Smooth muscle cell (in vitro differentiated cells): ENCODE measurements at regions not wholly inside any gene's neighbourhood (a gene's known extent, or its start where the extent isn't known, plus 50 kb on each side); places are given as distances from the start of the nearest gene placed in this dataset.

Source experiments
- DNase-seq: peaks from one replicate; lab custom pipeline; 2025; ENCODE audit not compliant: unreplicated experiment; lab: John Stamatoyannopoulos, UW
- H2AFZ ChIP-seq: fragments of 200-600 bp; sonication (generic); 2 replicates; pipeline ENCODE4 v1.6.0; 2016; ENCODE audit warnings: antibody characterized with exemption, low read depth, mild to moderate bottlenecking
- H3F3A ChIP-seq: fragments of 200-600 bp; sonication (generic); 2 replicates; pipeline ENCODE4 v1.6.0; 2017; ENCODE audit warnings: antibody characterized with exemption, low read depth
- H3K27ac ChIP-seq: fragments of 200-600 bp; sonication (generic); 2 replicates; pipeline ENCODE4 v1.5.1; 2016; ENCODE audit warnings: low read depth, mild to moderate bottlenecking
- H3K27me3 ChIP-seq: fragments of 200-600 bp; sonication (generic); 2 replicates; pipeline ENCODE4 v1.6.1; 2016; ENCODE audit warnings: low read depth, mild to moderate bottlenecking
- H3K36me3 ChIP-seq: fragments of 200-600 bp; sonication (generic); 2 replicates; pipeline ENCODE4 v1.5.1; 2016; ENCODE audit warnings: low read depth
- H3K4me1 ChIP-seq: fragments of 200-600 bp; sonication (generic); 2 replicates; pipeline ENCODE4 v1.5.1; 2016; ENCODE audit warnings: low read depth
- H3K4me2 ChIP-seq: fragments of 200-600 bp; sonication (generic); 2 replicates; pipeline ENCODE4 v1.6.0; 2016; ENCODE audit warnings: mild to moderate bottlenecking
- H3K4me3 ChIP-seq: fragments of 200-600 bp; sonication (generic); 2 replicates; pipeline ENCODE4 v1.5.1; 2016; ENCODE audit warnings: mild to moderate bottlenecking
- H3K79me2 ChIP-seq: fragments of 200-600 bp; sonication (generic); 2 replicates; pipeline ENCODE4 v1.6.0; 2016; ENCODE audit warnings: low read depth, mild to moderate bottlenecking
- H3K9ac ChIP-seq: fragments of 200-600 bp; sonication (generic); 2 replicates; pipeline ENCODE4 v1.6.0; 2016; ENCODE audit warnings: low read depth
- H3K9me3 ChIP-seq: fragments of 200-600 bp; sonication (generic); replicated peaks from 2 replicates; pipeline ENCODE4 v1.5.1; 2016; ENCODE audit warnings: low read depth
- H4K20me1 ChIP-seq: fragments of 200-600 bp; sonication (generic); 2 replicates; pipeline ENCODE4 v1.6.0; 2016; ENCODE audit warnings: low read depth
- WGBS: methylation state at CpG from one replicate; pipeline ENCODE4 v1.1.7; 2016; ENCODE audit warnings: low lambda C conversion rate; 5-methylcytosine and 5-hydroxymethylcytosine counted together
- TF ChIP-seq, protein P1 (sequence below): fragments of 200-600 bp; sonication (generic); IDR thresholded peaks from 2 replicates; pipeline ENCODE4 v1.5.1; 2017; ENCODE audit warnings: borderline replicate concordance, mild to moderate bottlenecking, antibody characterized with exemption; ENCODE audit not compliant: insufficient read depth, poor library complexity, severe bottlenecking

DNA sequence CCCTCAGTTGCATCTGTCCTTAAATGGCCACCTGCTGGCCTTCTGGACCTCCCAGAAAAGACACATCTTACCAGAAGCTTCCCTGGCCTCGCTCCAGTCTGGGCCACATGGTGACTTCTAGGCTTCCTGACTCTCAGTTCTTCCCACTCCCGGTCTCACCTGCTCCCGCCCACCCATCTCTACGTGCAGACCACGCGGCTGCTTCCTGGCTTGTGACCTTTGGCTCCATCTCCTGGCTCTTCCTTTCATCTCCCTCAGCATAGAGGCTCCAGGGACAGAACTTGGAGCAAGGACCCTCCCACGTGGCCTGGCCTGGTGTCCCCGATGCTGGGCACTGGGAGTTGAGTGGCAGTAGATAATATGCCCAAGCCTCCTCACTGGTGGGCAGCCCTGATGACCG lies 124.9 kb upstream of the IRF2BP2 start:
- Histone ChIP-seq H3K9me3 (no peaks in the 10 kb centered on the region), H3K79me2 (no peaks in the 10 kb centered on the region), H3K4me3 (no peak overlapping the region), H4K20me1 (no peaks in the 10 kb centered on the region), H3K4me1 (peaks cover 13% of the 10 kb centered on the region), H3K4me2 (no peak overlapping the region), H3K9ac (no peak overlapping the region), H3K27me3 (no peaks in the 10 kb centered on the region), H2AFZ (no peak overlapping the region), H3F3A (peaks cover 14% of the 10 kb centered on the region), H3K36me3 (no peaks in the 10 kb centered on the region), H3K27ac (no peak overlapping the region)
- 79% methylated on average over 9 of the region's 9 CpGs for WGBS
- DNase-seq: no peak
- TF ChIP-seq, protein P1, sequence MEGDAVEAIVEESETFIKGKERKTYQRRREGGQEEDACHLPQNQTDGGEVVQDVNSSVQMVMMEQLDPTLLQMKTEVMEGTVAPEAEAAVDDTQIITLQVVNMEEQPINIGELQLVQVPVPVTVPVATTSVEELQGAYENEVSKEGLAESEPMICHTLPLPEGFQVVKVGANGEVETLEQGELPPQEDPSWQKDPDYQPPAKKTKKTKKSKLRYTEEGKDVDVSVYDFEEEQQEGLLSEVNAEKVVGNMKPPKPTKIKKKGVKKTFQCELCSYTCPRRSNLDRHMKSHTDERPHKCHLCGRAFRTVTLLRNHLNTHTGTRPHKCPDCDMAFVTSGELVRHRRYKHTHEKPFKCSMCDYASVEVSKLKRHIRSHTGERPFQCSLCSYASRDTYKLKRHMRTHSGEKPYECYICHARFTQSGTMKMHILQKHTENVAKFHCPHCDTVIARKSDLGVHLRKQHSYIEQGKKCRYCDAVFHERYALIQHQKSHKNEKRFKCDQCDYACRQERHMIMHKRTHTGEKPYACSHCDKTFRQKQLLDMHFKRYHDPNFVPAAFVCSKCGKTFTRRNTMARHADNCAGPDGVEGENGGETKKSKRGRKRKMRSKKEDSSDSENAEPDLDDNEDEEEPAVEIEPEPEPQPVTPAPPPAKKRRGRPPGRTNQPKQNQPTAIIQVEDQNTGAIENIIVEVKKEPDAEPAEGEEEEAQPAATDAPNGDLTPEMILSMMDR: no peak

DNA sequence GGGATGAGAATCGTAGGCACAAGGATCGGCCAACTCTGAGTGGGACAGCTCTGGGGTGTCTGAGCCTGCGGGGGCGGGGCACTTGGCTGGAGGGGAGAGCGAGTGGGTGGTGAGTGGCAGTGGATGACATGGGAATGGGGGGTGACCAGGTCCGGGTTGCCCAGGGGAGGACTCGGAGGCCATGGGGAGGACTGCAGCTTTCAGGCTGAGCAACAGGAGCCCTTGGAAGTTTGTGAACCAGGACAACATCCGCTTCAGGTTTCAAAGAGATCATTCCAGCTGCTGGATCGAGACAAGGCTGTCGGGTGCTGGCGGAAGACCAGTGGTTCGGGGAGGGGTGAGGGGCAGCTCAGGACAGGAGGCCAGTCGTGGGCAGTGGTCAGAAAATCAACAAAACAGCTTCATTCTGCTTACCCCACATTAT lies 124.4 kb upstream of the IRF2BP2 start:
- Histone ChIP-seq H3K27me3 (no peaks in the 10 kb centered on the region), H3F3A (peaks cover 18% of the 10 kb centered on the region), H2AFZ (no peak overlapping the region), H3K27ac (no peak overlapping the region), H3K4me1 (peaks cover 13% of the 10 kb centered on the region), H3K4me3 (no peak overlapping the region), H3K79me2 (no peaks in the 10 kb centered on the region), H3K9ac (no peak overlapping the region), H3K9me3 (no peaks in the 10 kb centered on the region), H3K4me2 (no peak overlapping the region), H4K20me1 (no peaks in the 10 kb centered on the region), H3K36me3 (no peaks in the 10 kb centered on the region)
- no peak for DNase-seq
- WGBS: 97% methylated on average over 13 of the region's 13 CpGs
- TF ChIP-seq, protein P1: no peak

DNA sequence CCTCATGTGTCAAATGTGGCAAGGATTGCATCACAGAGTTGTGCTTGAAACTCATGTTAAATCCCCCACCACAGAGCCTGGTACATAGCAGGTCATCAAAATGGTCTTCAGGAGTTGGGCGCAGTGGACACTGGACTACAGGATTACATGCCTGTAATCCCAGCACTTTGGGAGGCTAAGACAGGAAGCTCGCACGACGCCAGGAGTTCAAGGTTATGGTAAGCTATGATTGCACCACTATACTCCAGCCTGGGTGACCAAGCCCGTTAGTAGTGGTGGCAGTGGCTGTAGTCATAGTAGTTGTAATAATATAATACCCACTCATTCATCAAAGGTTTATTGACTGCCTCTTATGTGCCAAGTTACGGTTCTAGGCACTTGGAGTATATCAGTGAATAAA lies 123.4 kb upstream of the IRF2BP2 start:
- 97% methylated on average over 6 of the region's 6 CpGs for WGBS
- no peaks in the 10 kb centered on the region for H3K36me3 ChIP-seq
- no peak overlapping the region for H3K4me2 ChIP-seq
- H3K9me3 ChIP-seq: no peaks in the 10 kb centered on the region
- TF ChIP-seq, protein P1: no peak
- H3K79me2 ChIP-seq: no peaks in the 10 kb centered on the region
- H3K27me3 ChIP-seq: no peaks in the 10 kb centered on the region
- H3K4me3 ChIP-seq: no peak overlapping the region
- no peaks in the 10 kb centered on the region for H4K20me1 ChIP-seq
- no peak overlapping the region for H2AFZ ChIP-seq
- peaks cover 28% of the 10 kb centered on the region for H3F3A ChIP-seq
- no peak overlapping the region for H3K27ac ChIP-seq
- H3K4me1 ChIP-seq: peaks cover 13% of the 10 kb centered on the region
- DNase-seq: no peak
- no peak overlapping the region for H3K9ac ChIP-seq

DNA sequence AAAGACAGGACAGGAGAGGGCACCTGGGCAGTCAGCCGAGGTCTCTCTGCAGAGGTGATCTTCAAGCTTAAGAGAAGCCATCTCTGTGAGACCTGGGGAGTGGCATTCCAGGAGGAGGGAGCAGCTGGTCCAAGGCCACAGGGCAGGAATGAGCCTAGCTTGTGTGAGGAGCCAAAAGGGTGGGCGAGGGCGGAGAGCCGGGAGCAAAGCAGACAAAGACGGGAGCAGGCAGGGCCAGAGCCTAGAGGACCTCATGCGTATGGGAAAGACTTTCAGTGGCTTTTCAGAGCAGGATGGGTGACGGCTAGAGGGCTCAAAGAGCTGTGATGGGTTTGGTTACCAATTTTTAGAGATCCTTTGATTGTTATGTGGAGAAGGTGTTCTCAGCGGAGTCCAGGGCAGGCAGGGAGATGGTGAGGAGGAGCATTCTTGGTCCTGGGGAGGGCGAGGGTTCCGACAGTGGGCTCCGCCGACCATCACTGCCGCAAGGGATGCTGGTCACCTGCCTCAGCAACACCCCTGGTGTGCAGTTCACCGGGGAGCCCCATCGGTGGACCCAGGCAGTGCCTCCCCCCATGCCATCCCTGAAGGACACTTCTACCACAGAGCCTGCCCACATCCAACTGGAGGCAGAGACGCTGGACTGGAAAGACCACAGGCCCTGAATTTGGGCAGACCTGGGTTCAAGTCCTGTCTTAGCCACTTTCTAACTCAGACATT lies 122.9 kb upstream of the IRF2BP2 start:
- 96% methylated on average over 15 of the region's 16 CpGs for WGBS
- H3K9me3 ChIP-seq: no peaks in the 10 kb centered on the region

More for the DNA sequence above, 122.9 kb upstream of the IRF2BP2 start:
- no peak overlapping the region for H3K9ac ChIP-seq
- no peaks in the 10 kb centered on the region for H3K79me2 ChIP-seq
- TF ChIP-seq, protein P1: no peak
- H4K20me1 ChIP-seq: no peaks in the 10 kb centered on the region
- DNase-seq: no peak
- peaks cover 31% of the 10 kb centered on the region for H3F3A ChIP-seq
- H3K4me3 ChIP-seq: no peak overlapping the region
- no peaks in the 10 kb centered on the region for H3K36me3 ChIP-seq
- peaks cover 12% of the 10 kb centered on the region for H3K4me1 ChIP-seq
- no peak overlapping the region for H2AFZ ChIP-seq
- H3K27me3 ChIP-seq: no peaks in the 10 kb centered on the region
- no peak overlapping the region for H3K27ac ChIP-seq
- no peak overlapping the region for H3K4me2 ChIP-seq
